Right lobe of liver (tissue), 4 donors: ENCODE measurements at regions not wholly inside any gene's neighbourhood (a gene's known extent, or its start where the extent isn't known, plus 50 kb on each side); places are given as distances from the start of the nearest gene placed in this dataset.

Experiments used
- POLR2A ChIP-seq: fragments of 450-650 bp; IDR thresholded peaks from one replicate; pipeline ENCODE4 v1.6.1; 2017; ENCODE audit warnings: antibody characterized with exemption, mild to moderate bottlenecking
- TF ChIP-seq, protein P1 (sequence below), 4 donors: fragments of 200-600 bp in 3 of 4; fragments of 450-650 bp in 1 of 4; IDR thresholded peaks; one replicate each; pipeline versions ENCODE4 v1.5.1 to v1.8.0; 2016 to 2022; ENCODE audit warnings: antibody characterized with exemption in 4 of 4, mild to moderate bottlenecking in 2 of 4
- donor health status: DM: no; HTN: no; CAD: no.
- donor health status: DM: no; HTN: no; CAD: no.
- donor health status: DM: no; HTN: yes; CAD: no.

DNA sequence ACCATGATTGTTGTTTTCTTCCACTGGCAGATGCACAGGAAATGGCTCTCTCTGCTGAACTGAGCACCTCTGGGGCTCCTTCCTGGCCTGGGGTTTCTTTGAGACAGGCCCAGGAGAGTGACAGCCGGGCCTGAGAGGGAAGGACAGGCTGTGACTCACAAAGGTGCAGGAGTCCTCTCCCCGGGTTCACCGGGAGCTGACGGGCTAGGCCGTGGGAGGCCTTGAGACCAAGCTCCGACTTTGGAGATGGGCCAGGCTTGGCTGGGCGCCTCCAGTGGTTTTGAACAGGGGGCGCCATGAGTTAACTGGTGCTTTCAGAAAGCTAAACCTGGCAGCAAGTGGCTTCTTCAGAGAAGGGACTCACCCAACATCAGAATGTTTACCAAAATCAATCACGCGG lies 143.4 kb downstream of the URI1 start:
- no peak for TF ChIP-seq POLR2A
- TF ChIP-seq, protein P1, sequence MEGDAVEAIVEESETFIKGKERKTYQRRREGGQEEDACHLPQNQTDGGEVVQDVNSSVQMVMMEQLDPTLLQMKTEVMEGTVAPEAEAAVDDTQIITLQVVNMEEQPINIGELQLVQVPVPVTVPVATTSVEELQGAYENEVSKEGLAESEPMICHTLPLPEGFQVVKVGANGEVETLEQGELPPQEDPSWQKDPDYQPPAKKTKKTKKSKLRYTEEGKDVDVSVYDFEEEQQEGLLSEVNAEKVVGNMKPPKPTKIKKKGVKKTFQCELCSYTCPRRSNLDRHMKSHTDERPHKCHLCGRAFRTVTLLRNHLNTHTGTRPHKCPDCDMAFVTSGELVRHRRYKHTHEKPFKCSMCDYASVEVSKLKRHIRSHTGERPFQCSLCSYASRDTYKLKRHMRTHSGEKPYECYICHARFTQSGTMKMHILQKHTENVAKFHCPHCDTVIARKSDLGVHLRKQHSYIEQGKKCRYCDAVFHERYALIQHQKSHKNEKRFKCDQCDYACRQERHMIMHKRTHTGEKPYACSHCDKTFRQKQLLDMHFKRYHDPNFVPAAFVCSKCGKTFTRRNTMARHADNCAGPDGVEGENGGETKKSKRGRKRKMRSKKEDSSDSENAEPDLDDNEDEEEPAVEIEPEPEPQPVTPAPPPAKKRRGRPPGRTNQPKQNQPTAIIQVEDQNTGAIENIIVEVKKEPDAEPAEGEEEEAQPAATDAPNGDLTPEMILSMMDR (IDR thresholded peaks at IDR 0.05), result no peak
